ENCODE measurements at regions not wholly inside any gene's neighbourhood (a gene's known extent, or its start where the extent isn't known, plus 50 kb on each side); places are given as distances from the start of the nearest gene placed in this dataset.
"Not testable (repeated sequence)": the region's sequence is repeated elsewhere in the genome, so short reads cannot be mapped to it uniquely, and the experiment has no call there.

DNA sequence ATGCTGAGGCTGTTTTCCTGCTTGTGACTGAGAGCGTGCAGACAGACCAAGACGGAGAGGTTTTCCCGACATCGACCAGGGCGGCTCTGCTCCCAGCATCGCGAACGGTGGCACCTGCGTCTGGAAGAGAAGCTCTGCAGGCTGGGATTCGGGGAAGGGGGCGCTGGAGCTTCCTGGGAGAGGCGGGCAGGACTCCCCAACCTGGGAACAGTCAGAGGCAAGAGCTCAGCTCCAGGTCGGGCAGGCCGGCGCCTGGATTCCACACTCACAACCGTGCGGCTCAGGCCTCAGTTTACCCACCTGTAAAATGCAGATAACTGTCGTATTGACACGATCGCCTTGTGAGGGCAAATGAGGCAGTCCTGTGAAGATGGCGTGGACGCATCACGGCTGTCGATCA, 332.6 kb downstream of the ADGRD1 start:
- not testable (repeated sequence) for DNase-seq (ENCODE audit: low read depth in 4 of 4, low spot score in 2 of 4)

DNA sequence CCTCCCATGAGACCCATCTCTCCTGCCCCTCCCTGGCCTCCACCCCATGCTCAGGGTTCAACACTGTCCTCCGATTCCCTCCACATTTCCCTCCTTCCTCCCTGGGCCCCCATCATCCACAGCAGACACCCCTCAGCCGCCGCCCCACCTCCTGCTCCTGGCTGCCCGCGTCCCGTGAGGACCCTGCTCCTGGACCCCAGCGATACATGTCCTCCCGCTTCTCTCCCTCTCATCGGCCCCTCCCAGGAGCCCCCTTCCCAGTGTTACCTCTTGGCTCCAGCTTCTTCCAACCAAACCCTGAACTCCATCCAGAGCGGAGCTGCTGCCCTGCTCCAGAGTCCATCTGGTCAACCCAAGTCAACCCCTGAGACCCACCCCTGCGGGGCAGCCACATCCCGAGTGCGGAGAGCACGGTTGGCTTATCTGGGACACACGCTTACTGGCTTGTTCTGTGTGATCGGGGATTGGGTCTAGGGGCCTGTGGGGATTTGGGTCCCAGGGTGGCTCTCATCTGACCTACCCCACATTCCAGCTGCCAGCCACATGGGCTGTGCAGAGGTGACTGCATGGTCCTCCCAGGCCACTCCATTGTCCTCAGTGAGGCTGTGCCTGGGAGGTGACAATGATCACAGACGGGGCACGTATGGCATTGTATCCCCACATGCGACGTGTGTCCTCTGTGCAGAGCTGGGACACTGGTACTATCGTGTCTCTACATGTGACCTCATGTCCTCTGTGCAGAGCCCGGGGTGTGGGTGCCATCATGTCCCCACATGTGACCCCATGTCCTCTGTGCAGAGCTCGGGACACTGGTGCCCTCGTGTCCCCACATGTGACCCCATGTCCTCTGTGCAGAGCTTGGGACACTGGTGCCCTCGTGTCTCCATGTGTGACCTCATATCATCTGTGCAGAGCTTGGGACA, 333.6 kb downstream of the ADGRD1 start:
- no peak for DNase-seq (ENCODE audit: low read depth in 4 of 4, low spot score in 2 of 4)

DNA sequence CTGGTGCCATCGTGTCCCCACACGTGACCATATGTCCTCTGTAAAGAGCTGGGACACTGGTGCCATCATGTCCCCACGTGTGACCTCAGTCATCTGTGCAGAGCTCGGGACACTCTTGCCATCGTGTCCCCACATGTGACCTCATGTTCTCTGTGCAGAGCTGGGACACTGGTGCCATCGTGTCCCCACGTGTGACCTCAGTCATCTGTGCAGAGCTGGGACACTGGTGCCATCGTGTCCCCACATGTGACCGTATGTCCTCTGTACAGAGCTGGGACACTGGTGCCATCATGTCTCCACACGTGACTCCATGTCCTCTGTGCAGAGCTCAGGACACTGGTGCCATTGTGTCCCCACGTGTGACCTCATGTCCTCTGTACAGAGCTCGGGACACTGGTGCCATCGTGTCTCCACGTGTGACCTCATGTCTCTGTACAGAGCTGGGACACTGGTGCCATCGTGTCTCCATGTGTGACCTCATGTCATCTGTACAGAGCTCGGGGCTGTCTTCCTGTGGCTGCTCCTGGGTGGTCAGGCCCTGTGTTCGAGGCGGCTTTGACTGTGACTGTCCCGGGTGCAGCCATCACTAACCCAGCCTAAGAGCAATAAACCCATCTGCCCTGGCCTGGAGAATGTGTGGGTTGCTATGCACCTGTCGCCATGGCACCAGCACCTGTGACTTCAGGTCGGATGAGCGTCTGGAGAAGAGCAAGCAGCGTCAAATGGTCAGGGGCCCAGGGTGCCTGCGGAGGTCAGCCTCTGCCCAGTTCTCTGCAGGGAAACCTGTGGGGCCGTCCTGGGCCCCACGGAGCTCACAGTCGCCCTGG, 334.4 kb downstream of the ADGRD1 start:
- no peak for DNase-seq (ENCODE audit: low read depth in 4 of 4, low spot score in 2 of 4)

DNA sequence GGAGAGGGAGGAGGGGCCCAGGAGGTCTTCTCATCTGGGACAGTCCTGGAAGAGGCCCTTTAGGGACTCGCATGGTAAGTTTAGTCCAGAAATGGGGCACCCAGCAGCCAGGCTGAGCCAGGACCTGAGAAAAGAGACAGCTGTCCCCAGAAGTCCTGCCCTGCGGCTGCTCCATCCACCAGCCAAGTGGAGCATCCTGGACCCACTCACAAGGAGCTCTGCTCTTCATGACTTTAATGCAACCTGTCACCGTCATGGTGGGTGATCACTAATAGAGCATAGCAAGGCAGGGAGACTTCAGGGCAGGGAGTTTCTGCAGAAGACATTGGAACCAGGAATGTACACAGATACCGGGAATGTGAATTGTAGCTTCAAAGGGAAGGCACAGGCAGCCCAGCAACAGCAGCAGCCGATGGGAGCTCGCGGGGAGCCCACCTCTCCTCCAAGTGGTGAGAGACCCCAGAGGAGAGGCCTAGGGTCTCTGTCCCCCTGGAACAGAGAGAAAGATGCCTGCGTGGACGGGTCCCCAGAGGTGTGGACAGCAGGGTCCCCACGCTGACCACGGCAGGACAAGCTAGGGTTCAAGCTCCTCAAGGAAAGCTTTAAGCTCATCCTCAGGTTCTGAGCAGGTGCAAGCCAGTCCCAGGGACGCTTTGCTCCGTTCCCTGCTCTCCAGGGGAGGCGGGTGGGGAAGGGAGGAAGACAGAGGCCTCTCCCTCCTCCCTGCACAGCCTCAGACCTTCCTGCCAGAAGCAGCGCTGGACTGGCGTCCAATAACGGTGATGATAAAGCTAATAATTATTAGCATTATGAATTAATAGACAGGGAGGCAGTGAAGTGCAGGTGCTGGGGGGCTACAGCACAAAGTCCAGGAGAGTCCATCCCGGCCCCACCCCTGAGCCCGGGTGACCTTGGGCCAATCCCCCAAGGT, 335.3 kb downstream of the ADGRD1 start:
- not testable (repeated sequence) for DNase-seq (ENCODE audit: low read depth in 4 of 4, low spot score in 2 of 4)

DNA sequence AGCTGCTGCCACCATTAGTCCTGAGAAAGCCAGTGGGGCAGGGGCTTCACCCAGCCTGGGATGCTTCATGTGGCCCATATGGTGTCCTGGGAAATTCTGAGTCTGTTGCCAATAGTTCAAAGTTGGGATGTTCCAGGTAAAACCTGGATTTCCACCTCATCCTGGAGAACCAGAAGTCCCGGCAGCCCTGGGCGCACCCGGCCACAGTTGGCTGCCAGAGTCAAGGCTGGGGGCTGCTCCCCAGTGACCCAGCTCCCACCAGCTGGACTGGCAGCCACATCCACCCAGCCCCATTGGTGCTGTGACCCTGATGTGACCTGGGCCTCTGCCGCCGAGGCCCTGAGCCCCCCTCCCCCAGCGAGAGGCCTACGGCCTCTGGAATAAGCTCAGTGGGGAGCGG, 336.1 kb downstream of the ADGRD1 start:
- not testable (repeated sequence) for DNase-seq (ENCODE audit: low read depth in 4 of 4, low spot score in 2 of 4)

DNA sequence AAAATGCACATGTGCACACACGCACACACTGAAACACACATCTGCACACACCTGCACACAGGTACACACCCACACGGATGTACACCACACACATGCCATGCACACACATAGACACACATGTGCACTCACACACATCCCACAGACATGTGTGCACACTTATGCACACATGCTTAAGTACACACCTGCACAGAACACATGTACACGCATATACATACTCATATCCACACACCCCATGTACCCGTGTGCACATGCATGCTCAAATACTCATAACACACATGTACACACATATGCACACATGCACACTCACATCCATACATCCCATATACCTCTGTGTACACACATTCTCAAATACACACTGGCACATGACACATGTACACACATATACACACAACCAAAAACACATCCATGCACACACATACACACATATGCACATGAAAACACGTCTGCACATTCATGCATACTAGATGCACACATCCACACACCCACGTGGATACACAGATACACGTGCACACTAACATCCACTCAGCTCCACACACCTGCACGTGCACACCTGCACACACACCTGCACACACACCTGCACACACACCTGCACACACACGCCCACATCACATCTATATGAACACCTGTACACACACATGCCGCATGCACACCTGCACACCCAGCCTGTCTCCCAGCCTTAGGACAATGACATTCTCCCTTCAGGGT, 336.7 kb downstream of the ADGRD1 start:
- DNase-seq (ENCODE audit: low read depth in 4 of 4, low spot score in 2 of 4), result no peak

DNA sequence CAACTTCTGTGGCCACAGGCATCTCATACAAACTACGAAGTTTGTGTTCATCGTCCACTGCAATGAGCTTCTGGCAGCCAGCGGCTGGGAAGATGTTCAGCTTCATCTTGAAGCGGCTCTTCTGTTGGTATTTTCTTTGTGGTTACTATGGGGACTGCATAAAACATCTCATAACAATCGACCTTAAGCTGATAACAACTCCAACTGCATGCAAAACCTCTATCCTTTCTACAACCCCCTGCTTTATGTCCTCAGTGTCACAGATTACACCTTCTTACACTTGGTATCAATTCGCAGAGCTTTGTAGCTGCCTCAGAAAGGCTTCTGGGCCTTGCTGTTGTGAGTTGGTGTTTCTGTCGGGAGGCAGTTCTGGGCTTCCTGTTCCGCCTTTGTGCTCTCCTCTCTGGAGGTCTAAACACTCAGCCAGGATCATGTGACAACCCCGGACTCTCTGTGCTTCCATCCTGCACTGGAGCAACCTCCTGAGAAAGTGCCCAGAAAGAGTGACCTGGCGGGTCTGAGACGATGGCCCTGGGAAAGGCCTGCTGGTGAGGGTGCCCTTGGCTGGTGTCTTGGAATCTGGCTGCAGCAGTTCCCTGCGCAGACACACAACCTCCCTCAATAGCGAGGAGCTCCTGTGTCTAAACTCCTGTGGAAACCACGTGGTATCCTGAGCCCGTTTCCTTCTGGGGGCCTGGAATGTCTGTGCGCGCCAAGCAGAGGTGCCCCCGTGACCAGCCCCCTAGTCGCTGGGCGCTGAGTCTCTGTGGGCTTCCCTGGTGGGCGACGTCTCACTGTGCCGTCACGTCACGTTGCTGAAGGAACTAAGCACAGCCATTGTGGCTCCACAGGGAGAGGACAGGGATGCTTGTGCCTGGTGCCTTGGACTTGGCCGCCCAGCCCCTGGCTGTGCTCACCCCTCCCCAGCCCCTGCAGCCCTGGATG, 339.6 kb downstream of the ADGRD1 start:
- not testable (repeated sequence) for DNase-seq (ENCODE audit: low read depth in 4 of 4, low spot score in 2 of 4)

DNA sequence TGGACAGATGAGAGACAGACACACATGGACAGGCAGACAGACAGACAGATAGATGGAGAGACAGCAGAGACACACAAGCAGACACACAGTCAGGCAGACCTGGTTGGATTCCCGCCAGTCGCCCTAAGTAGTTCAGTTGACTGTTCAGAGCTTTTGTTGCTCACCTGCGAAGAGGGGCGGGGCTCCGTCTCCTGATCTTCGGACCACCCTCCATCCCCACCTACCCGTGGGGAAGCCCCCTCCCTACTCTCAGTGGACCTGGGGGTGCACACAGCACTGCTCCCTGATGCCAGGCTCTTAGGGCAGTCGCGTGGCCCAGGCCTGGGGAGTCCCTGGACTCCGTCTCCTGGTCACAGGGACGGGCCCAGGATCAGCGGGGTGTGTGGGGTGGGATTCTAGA, 341.0 kb downstream of the ADGRD1 start:
- DNase-seq (ENCODE audit: low read depth in 4 of 4, low spot score in 2 of 4), result not testable (repeated sequence)

DNA sequence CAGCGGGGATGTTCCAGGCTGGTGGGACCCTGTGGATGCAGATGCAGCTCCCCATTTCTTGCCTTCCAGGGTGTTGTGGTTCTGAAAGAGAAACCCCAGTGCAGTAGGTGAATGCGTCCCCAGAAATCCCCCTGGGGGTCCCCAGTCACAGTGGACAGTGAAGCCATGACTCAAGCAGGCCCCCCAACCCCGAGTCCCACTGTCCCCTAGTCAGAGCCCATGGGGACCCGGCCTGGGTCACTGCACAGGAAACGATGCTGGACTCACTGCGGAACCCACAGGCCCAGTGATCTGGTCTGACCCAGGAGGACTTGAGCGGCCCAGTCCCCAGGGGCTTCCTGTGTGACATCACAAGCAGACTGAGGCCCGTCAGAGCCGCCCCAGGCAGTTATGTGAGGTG, 341.4 kb downstream of the ADGRD1 start:
- DNase-seq (ENCODE audit: low read depth in 4 of 4, low spot score in 2 of 4), result not testable (repeated sequence)

DNA sequence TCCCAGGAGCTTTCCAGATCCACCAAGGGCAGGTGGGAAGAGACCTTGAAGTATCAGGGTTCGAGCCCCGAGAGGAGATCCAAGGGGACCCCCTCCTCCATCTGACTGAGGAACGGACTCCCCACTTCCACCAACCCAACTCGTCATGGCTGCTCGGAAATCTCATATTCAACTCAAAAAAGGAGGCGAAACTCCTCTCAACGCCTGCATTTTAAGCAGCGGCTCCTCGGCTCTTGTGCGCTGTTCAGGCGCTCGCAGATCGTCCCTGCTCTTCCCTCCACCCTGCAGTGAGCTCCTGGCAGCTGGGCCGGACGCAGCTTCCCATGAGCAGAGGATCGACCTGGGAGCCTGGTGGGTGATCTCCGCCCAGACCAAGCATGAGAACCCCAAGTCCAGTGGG, 341.9 kb downstream of the ADGRD1 start:
- DNase-seq (ENCODE audit: low read depth in 4 of 4, low spot score in 2 of 4), result not testable (repeated sequence)

DNA sequence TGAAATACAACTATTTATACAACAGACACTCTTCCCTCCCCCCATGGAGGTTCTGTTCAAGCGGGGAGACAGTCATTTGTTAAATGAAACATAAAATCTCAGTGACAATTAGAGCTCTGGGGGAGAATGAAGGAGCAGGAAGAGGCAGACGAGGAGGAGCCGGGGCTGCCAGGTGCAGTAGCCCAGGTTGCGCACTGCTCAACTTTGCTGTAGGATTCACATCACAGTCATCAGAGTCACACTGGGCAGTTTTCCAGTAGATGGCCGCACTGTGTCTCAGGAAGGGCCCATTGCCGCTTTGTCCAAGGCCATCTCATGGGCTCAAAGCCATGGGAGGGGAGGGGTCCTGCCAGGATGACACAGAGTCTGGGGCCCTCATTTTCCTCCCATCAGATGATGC, 342.4 kb downstream of the ADGRD1 start:
- DNase-seq (ENCODE audit: low read depth in 4 of 4, low spot score in 2 of 4), result not testable (repeated sequence)

DNA sequence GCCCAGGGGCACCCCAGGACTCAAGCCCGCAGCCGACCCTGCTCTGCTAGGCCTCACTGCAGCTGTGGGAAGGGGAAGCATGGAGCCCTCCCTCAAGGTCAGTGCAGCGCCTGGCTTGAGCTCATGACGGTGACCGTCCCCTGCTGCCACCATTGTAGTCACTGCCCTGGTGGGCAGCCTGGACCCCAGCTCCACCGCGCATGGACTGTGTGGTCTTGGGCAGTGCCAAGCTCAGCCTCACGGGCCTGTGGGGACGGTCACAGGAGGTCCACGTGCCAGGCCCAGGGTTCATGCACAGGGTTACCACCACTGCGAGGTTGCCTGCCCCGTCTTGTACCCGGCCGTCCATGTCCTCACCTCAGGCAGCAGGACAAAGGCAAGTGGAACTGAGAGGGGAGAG, 342.9 kb downstream of the ADGRD1 start:
- not testable (repeated sequence) for DNase-seq (ENCODE audit: low read depth in 4 of 4, low spot score in 2 of 4)

DNA sequence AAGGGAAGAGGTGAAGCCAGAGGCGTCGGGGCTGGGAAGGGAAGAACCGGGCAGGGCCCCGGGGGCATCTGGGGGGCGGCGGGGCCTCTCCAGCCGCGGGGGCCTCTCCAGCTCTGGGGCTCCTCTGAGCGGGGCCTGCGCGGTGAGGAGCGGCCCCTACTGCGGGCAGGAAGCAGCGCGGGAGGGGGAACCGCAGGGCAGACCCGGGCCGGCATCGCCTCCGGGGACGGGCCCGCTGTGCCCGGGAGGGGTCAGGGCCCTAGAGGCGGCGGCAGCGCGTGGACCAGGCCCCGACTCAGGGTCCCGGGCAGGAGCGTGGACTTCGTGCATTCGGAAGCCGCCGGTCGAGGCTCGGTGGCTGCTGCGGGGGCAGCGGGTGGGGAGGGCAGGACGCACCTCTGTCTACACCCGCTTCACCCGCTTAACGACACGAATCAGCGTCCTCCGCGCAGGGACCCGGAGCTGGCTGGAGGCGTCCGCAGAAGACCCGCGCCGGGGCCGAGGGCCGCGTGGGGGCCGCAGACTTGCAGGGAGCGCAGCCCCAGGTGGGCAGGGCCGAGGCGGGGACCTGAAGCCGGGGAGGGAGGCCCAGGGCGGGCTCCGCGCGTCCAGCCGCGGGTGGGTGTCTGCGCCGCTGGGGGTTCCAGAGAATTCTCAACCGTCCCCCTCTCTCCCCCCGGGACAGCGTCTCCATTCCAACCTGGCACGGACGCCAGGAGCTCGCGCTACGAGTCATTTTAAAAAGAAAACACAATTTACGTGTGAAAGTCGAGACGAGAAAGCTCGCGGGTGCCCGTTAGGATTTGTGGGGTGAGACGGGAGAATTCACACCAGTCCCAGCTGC, 345.0 kb downstream of the ADGRD1 start:
- DNase-seq (ENCODE audit: low read depth in 4 of 4, low spot score in 2 of 4), result not testable (repeated sequence)

DNA sequence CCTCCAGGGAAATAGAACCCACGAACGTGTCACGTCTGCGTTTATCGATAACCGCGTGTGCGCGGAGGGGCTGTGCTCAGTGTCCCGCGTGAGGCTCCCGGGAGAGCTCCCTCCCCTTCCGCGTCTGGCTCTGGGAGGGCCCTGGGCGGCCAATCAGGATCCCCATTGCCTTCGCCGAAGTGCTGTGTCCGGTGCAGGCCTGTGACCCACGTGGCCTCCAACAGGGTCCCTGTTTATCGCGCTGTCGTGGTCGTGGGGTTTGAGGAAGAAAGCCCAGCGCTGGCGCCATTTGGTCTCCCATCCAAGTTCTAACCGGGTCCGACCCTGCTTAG, 345.6 kb downstream of the ADGRD1 start:
- not testable (repeated sequence) for DNase-seq (ENCODE audit: low read depth in 4 of 4, low spot score in 2 of 4)

DNA sequence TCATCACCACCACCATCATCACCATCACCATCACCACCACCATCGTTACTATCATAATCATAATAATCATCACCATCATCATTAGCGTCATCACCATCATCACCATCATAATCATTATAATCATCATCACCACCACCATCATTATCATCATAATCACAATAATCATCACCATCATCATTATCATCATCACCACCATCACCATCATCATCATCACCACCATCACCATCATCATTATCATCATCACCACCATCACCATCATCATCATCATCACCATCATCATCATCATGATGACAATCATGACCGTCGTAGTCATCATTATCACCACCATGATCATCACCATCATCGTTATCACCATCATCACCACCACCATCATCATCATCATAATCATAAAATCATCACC, 349.9 kb downstream of the ADGRD1 start:
- not testable (repeated sequence) for DNase-seq (ENCODE audit: low read depth in 4 of 4, low spot score in 2 of 4)

DNA sequence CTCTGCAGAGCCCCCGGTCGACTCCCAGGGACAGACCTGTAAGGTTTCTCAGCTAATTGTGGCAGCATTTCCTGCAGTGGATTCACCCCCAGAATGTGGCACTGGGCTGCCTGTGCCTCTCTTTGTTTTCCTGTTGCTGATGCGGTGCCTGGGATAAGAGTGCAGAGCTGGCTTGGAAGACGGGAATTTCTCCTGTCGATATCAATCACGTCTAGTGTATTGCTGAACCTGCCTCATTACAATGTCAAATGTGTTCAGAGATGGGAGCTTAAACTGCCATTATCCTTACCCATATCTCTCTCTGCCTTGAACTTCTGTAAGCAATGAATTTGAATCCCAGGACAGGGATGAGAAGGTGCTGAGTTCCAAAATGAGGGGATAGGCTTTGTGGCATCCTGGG, 350.9 kb downstream of the ADGRD1 start:
- DNase-seq (ENCODE audit: low read depth in 4 of 4, low spot score in 2 of 4), result not testable (repeated sequence)

DNA sequence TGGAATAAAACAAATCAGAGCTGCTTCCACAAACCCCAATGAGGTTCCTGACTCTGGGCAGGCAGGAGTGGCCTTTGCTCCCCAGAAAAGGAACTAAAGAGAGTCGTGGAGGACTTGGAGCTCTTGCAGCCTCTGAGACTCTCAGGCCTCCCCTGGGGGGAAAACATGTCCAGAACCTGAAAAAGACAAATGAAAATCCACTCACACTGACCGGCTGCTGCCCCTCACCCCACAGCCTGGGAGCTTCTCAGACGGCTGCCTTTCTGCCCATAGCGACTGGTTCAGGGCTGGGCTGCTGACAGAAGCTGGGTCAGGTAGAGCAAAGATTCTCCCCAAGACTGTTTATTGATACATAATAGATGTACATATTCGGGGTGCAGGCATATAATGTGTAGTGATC, 356.0 kb downstream of the ADGRD1 start:
- DNase-seq (ENCODE audit: low read depth in 4 of 4, low spot score in 2 of 4), result no peak
